A549 (cell line): ENCODE measurements at regions not wholly inside any gene's neighbourhood (a gene's known extent, or its start where the extent isn't known, plus 50 kb on each side); places are given as distances from the start of the nearest gene placed in this dataset.

Experiments
- CTCF ChIP-seq: fragments of >200 bp; sonication (Bioruptor Twin); formaldehyde crosslinking; IDR thresholded peaks from 3 replicates; pipeline ENCODE4 v1.5.1; 2016
- EP300 ChIP-seq, 2 experiments: fragments of >200 bp; sonication (Bioruptor Twin); formaldehyde crosslinking; IDR thresholded peaks; 2 replicates in 1 of 2; 3 replicates in 1 of 2; pipeline ENCODE4 v1.6.1; 2016 to 2017
- MAX ChIP-seq: IDR thresholded peaks from 2 replicates; pipeline ENCODE4 v1.6.1; 2012
- RARB ChIP-seq: fragments of 250-450 bp; sonication (Bioruptor Pico); IDR thresholded peaks from 2 replicates; pipeline ENCODE4 v1.8.0; 2021; ENCODE audit warnings: mild to moderate bottlenecking, moderate library complexity

DNA sequence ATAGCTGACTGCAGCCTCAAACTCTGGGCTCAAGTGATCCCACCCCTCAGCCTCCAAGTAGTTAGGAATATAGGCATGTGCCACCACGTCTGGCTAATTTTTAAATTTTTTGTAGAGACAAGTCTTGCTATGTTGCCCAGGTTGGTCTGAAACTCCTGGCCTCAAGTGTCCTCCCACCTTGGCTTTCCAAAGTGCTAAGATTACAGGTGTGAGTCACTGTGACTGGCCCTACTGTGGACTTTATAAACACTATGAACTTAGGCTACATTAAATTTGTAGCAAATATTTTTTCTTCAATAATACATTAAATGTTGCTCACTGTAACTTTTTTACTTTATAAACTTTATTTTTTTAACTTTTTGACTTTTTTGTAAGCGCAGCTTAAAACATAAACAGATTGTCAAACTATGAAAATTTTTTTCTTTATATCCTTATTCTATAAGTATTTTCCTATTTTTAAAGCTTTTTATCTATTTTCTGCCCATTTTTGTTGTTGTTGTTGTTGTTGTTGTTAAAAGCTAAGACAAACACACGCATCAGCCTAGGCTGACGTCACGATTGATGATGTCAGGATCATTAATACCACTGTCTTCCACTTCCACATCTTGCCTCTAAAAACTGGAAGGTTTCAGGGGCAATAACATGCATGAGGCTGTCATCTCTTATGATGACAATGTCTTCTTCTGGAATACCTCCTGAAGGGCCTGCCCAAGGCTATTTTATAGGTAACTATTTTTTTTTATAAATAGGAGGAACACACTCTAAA, 204.2 kb downstream of the KLF5 start:
- no peak for TF ChIP-seq CTCF
- no peak for TF ChIP-seq MAX
- TF ChIP-seq EP300 (IDR thresholded peaks at IDR 0.05), result no peak
- TF ChIP-seq RARB (CRISPR knock-in tag), result no peak
